ENCODE measurements at regions not wholly inside any gene's neighbourhood (a gene's known extent, or its start where the extent isn't known, plus 50 kb on each side); places are given as distances from the start of the nearest gene placed in this dataset.

DNA sequence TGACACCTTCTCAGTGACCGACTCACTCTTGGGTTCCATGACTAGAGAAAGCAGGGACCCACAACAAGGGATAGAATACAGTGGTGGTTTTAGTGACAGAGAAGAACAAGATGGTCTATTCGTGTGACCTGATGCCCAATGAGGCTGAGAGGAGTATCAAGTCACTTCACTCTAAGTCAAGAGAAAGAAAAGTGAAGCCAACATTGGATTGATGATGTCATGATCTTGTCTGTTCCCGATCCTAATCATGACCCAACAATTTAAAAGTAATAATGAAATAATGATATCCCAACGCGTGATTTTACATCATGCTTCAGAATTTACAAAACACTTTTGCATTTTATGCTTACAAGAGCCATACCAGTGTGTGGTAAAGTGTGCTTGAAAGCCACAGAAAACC is 155.6 kb upstream of the POU3F3 start:
- TF ChIP-seq, protein P1, sequence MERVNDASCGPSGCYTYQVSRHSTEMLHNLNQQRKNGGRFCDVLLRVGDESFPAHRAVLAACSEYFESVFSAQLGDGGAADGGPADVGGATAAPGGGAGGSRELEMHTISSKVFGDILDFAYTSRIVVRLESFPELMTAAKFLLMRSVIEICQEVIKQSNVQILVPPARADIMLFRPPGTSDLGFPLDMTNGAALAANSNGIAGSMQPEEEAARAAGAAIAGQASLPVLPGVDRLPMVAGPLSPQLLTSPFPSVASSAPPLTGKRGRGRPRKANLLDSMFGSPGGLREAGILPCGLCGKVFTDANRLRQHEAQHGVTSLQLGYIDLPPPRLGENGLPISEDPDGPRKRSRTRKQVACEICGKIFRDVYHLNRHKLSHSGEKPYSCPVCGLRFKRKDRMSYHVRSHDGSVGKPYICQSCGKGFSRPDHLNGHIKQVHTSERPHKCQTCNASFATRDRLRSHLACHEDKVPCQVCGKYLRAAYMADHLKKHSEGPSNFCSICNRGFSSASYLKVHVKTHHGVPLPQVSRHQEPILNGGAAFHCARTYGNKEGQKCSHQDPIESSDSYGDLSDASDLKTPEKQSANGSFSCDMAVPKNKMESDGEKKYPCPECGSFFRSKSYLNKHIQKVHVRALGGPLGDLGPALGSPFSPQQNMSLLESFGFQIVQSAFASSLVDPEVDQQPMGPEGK (CRISPR knock-in tag; IDR thresholded peaks at IDR 0.05; ENCODE audit: borderline replicate concordance): no peak
- TF ChIP-seq ZC3H10 (CRISPR knock-in tag; IDR thresholded peaks at IDR 0.05) (no peak), ZFP30 (CRISPR knock-in tag; IDR thresholded peaks at IDR 0.05) (no peak)

All from SK-N-SH treated with all-trans-retinoic acid at 6 μM for 48 hours (cell line).